ENCODE measurements at regions not wholly inside any gene's neighbourhood (a gene's known extent, or its start where the extent isn't known, plus 50 kb on each side); places are given as distances from the start of the nearest gene placed in this dataset.
"Not testable (repeated sequence)": the region's sequence is repeated elsewhere in the genome, so short reads cannot be mapped to it uniquely, and the experiment has no call there.

DNA sequence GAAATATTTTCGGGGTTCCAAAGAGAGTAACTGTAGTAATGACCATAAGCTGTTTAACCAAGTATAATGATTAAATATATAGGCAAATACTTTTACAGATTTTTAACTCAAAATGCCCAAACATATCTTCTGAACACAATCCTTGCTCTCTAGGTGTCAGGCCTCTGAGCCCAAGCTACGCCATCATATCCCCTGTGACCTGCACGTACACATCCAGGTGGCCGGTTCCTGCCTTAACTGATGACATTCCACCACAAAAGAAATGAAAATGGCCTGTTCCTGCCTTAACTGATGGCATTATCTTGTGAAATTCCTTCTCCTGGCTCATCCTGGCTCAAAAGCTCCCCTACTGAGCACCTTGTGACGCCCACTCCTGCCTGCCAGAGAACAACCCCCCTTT is 1305.1 kb upstream of the ACVR2A start:
- intact Hi-C loops (cut with DNase I, micrococcal nuclease); ATAC-seq; DNase-seq: not testable (repeated sequence)

DNA sequence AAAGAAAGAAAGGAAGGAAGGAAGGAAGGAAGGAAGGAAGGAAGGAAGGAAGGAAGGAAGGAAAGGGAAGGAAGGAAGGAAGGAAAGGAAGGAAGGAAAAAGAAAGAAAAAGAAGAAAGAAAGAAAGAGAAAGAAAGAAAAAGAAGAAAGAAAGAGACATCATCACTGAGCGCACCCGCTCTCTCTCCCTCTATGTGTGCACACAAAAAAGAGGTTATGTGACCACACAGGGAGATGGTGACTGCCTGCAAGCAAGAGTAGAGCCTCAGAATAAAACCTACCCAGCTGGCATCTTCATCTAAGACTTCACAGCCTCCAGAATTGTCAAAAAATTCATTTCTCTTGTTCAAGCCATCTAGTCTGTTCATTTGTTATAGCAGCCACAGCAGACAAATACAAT is 1307.4 kb upstream of the ACVR2A start:
- intact Hi-C loops (cut with DNase I, micrococcal nuclease) = no loop called here
- no peak for DNase-seq
- ATAC-seq = no peak

GRCh38 chr2:146532509-146533147 is 1312.2 kb upstream of the ACVR2A start:
- DNase-seq = no peak
- no peak for ATAC-seq
- intact Hi-C loops (cut with DNase I, micrococcal nuclease) = no loop called here

GRCh38 chr2:146532009-146532408 is 1312.8 kb upstream of the ACVR2A start:
- no peak for DNase-seq
- intact Hi-C loops (cut with DNase I, micrococcal nuclease) = no loop called here
- ATAC-seq = no peak

DNA sequence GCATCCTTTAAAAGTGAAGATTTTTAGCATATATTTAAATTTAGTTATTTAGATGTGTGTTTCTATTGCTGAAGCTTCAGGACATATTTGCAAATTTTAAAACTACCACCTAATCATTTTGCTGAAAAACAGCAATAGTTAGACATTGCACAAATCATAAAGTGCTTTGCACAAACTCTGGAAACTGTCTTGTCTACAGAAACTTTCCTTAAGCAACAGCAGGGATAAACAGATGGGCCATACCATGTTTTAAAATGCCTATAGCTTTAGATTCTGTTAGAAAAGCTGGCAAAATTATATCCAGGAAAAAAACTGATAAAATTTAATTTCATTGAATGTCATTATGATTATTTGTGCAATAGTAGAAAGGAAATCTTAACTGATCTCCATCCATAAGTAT is 1313.9 kb upstream of the ACVR2A start:
- intact Hi-C loops (cut with DNase I, micrococcal nuclease) = no loop called here
- ATAC-seq (no peak), DNase-seq (no peak)

- ATAC-seq = no peak
- no peak for DNase-seq
- intact Hi-C loops (cut with DNase I, micrococcal nuclease) = no loop called here
Observed at GRCh38 chr2:146527166-146527565, 1317.7 kb upstream of the ACVR2A start.

DNA sequence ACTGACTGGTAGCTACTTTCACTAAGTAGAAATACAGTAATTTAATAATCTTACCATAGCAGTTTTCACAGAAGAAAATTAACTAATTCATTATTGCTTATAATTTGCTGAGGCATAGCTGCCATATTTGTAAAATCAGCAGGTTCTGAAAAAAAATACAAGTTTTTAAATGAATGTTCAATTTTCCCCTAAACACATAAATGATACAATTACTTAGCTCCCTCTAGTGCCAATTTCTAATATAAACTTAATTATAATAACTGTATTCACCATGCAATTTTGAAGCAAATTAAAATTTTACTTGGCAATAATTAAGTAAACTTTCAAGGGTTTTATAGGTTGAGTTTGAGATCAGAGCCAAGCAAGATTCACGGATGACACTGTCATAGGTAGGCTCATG is 1321.6 kb upstream of the ACVR2A start:
- DNase-seq (no peak), ATAC-seq (no peak)
- intact Hi-C loops (cut with DNase I, micrococcal nuclease) = no loop called here

GRCh38 chr2:146506851-146507250 is 1338.0 kb upstream of the ACVR2A start:
- intact Hi-C loops (cut with DNase I, micrococcal nuclease) = no loop called here
- no peak for DNase-seq
- no peak for ATAC-seq

DNA sequence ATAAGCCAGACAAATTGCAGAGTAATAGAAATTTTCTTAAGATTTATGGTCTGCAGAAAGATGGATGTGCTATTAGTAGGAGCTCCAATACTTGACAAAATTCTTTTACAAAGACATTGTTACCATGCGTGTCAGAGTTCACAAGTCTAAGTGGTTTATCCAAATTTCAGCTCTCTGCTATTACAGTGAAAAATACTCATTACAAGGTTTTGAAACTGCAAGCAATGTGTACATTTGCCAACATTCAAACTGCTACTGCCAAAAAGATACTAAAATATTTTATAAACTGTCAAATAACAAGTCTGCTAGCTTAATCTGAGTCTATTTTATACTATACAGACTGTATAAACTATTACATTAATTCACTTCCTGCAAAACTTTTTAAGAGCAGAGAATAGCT is 1341.5 kb upstream of the ACVR2A start:
- intact Hi-C loops (cut with DNase I, micrococcal nuclease) = no loop called here
- no peak for DNase-seq
- ATAC-seq = no peak

DNA sequence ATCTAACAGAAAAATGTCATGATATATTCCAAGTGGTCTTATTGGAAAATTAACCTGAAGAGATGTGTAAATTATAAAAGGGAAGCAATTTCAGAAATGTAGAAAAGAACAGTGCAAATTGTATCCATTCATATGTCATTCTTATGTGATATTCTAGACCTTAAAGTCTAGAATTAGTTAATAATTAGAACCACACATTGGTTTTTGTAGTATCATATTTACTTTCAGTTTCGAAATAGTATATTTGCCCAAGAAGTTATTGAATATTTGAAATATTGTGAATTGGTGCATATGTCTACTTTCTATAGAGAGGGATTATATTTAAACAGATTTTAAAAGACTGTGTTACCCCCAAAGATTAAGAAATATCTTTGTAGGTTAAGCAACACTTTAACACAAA is 1348.6 kb upstream of the ACVR2A start:
- ATAC-seq (no peak), DNase-seq (no peak)
- intact Hi-C loops (cut with DNase I, micrococcal nuclease) = no loop called here

GRCh38 chr2:146489386-146489785 is 1355.4 kb upstream of the ACVR2A start:
- intact Hi-C loops (cut with DNase I, micrococcal nuclease) = no loop called here

GRCh38 chr2:146481629-146482028 is 1363.2 kb upstream of the ACVR2A start:
- ATAC-seq (no peak), DNase-seq (no peak)
- intact Hi-C loops (cut with DNase I, micrococcal nuclease) = no loop called here

More at GRCh38 chr2:146489386-146489785, 1355.4 kb upstream of the ACVR2A start:
- DNase-seq (no peak), ATAC-seq (no peak)

GRCh38 chr2:146477383-146477782 is 1367.4 kb upstream of the ACVR2A start:
- intact Hi-C loops (cut with DNase I, micrococcal nuclease) = no loop called here
- no peak for ATAC-seq

DNA sequence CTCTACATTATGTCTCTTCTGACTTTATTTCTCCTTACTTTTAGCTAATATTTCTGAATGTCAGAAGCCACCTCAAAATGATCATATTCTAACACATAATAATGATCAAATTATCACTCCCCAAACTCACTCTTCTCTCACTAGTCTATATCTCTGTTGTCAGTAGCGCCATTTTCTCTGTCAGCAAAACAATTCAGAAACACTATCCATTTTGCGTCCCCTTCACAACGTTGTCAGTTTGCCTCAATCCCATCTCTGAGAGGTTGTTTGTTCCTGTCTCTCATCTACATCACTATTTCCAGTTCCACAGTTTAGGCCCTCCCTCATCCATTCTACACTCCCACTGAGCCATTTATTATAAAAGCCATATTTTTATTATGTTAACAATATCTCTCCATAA is 1376.3 kb upstream of the ACVR2A start:
- ATAC-seq (no peak), DNase-seq (no peak)
- intact Hi-C loops (cut with DNase I, micrococcal nuclease) = no loop called here

More at GRCh38 chr2:146477383-146477782, 1367.4 kb upstream of the ACVR2A start:
- no peak for DNase-seq

- no peak for ATAC-seq
- intact Hi-C loops (cut with DNase I, micrococcal nuclease) = no loop called here
- no peak for DNase-seq
Observed at GRCh38 chr2:146467425-146467824, 1377.4 kb upstream of the ACVR2A start.

- intact Hi-C loops (cut with DNase I, micrococcal nuclease) = no loop called here
- DNase-seq (no peak), ATAC-seq (no peak)
Observed at GRCh38 chr2:146465460-146465859, 1379.4 kb upstream of the ACVR2A start.

DNA sequence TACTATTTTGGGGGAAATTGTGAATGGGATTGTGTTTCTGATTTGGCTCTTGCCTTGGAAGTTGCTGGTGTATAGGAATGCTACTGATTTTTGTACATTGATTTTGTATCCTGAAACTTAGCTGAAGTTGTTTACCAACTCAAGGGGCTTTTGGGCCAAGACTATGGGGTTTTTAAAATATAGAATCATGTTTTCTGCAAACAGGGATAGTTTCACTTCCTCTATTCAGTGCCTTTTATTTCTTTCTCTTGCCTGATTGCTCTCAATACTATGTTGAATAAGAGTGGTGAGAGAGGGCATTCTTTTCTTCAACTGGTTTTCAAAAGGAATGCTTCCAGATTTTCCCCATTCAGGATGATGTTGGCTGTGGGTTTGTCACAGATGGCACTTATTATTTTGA is 1383.8 kb upstream of the ACVR2A start:
- no peak for ATAC-seq
- intact Hi-C loops (cut with DNase I, micrococcal nuclease) = no loop called here
- DNase-seq = no peak

DNA sequence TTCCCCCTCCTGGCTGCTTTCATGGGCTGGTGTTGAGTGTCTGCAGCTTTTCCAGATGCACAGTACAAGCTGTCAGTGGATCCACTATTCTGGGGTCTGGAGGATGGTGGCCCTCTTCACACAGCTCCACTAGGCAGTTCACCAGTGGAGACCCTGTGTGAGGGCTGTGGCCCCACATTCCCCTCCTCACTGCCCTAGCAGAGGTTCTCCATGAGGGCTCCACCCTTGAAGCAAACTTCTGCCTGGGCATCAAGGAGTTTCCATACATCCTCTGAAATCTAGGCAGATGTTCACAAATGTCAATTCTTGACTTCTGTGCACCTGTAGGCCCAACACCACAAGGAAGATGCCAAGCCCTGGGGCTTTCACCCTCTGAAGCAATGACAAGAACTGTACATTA is 1386.2 kb upstream of the ACVR2A start:
- intact Hi-C loops (cut with DNase I, micrococcal nuclease) = no loop called here
- DNase-seq (no peak), ATAC-seq (no peak)

DNA sequence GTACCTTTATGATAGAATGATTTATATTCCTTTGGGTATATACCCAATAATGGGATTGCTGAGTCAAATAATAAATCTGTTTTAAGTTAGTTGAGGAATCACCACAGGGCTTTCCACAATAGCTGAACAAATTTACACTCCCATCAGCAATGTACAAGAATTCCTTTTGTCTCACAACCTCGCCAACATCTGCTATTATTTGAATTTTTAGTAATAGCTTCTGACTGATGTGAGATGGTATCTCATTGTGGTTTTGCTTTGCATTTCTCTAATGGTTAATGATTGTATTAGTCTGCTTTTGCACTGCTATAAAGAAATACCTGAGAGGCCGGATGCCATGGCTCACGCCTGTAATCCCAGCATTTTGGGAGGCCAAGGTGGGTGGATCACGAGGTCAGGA is 1387.6 kb upstream of the ACVR2A start:
- ATAC-seq (no peak), DNase-seq (no peak)
- intact Hi-C loops (cut with DNase I, micrococcal nuclease) = no loop called here

DNA sequence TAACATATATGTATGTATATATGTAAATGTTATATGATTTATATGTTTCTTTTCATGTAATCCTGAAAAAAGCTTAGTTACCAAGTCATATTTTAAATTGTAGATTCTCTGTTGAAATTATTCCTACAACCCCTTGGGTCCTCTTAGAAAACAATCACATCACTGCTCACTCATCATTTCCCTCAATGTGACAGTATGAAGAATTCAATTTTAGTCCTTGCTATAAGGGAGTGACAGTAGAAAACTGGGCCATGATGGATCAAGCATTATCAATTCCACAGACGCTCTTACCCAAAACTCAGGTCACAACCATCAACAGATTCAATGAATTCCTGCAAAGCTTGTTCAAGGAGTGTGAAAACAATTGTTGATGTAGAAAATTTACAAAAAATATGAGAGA is 1389.5 kb upstream of the ACVR2A start:
- DNase-seq (no peak), ATAC-seq (no peak)
- intact Hi-C loops (cut with DNase I, micrococcal nuclease) = no loop called here

GRCh38 chr2:146451972-146452371 is 1392.9 kb upstream of the ACVR2A start:
- no peak for DNase-seq
- intact Hi-C loops (cut with DNase I, micrococcal nuclease) = no loop called here
- no peak for ATAC-seq

GRCh38 chr2:146450131-146450530 is 1394.7 kb upstream of the ACVR2A start:
- intact Hi-C loops (cut with DNase I, micrococcal nuclease) = no loop called here
- no peak for ATAC-seq
- DNase-seq = no peak

All from left colon (tissue), 2 donors.